Loucy (cell line): ENCODE measurements at regions not wholly inside any gene's neighbourhood (a gene's known extent, or its start where the extent isn't known, plus 50 kb on each side); places are given as distances from the start of the nearest gene placed in this dataset.

Experiments used
- H2AFZ ChIP-seq: fragments of 200-600 bp; sonication (generic); 2 replicates; pipeline ENCODE4 v1.6.0; 2016; ENCODE audit warnings: antibody characterized with exemption, mild to moderate bottlenecking, low read length, moderate library complexity
- H3F3A ChIP-seq: fragments of 200-600 bp; 2 replicates; pipeline ENCODE4 v1.6.0; 2016; ENCODE audit warnings: antibody characterized with exemption, low read depth, mild to moderate bottlenecking
- H3K27me3 ChIP-seq: fragments of 200-600 bp; sonication (generic); 2 replicates; pipeline ENCODE4 v1.6.1; 2014; ENCODE audit warnings: low read length, mild to moderate bottlenecking; ENCODE audit not compliant: insufficient read depth, poor library complexity, severe bottlenecking
- H3K36me3 ChIP-seq: fragments of 200-600 bp; sonication (generic); 2 replicates; pipeline ENCODE4 v1.6.1; 2016; ENCODE audit warnings: low read length; ENCODE audit not compliant: insufficient read depth
- H3K4me1 ChIP-seq: fragments of 200-600 bp; sonication (generic); 2 replicates; pipeline ENCODE4 v1.5.1; 2014; ENCODE audit warnings: low read length, mild to moderate bottlenecking; ENCODE audit not compliant: insufficient read depth, poor library complexity, severe bottlenecking
- H3K4me2 ChIP-seq: fragments of 200-600 bp; sonication (generic); 2 replicates; pipeline ENCODE4 v1.6.0; 2014; ENCODE audit warnings: antibody characterized with exemption, low read length, low read depth, mild to moderate bottlenecking; ENCODE audit not compliant: poor library complexity, severe bottlenecking
- H3K4me3 ChIP-seq: fragments of 200-600 bp; sonication (generic); 2 replicates; pipeline ENCODE4 v1.5.1; 2014; ENCODE audit warnings: low read length, mild to moderate bottlenecking, mixed read lengths; ENCODE audit not compliant: poor library complexity, severe bottlenecking
- H3K79me2 ChIP-seq: fragments of 200-600 bp; sonication (generic); 2 replicates; pipeline ENCODE4 v1.6.1; 2014; ENCODE audit warnings: low read length; ENCODE audit not compliant: insufficient read depth
- H3K9ac ChIP-seq: fragments of 200-600 bp; sonication (generic); 2 replicates; pipeline ENCODE4 v1.6.0; 2014; ENCODE audit warnings: mild to moderate bottlenecking, low read depth, low read length, moderate library complexity; ENCODE audit not compliant: poor library complexity, severe bottlenecking
- H3K9me2 ChIP-seq: fragments of 200-600 bp; sonication (generic); replicated peaks from 2 replicates; pipeline ENCODE4 v1.6.1; 2016; ENCODE audit warnings: low read depth, low read length, mixed read lengths
- H3K9me3 ChIP-seq: fragments of 200-600 bp; sonication (generic); 2 replicates; pipeline ENCODE4 v1.6.1; 2014; ENCODE audit warnings: mild to moderate bottlenecking, antibody characterized with exemption, low read length, low read depth; ENCODE audit not compliant: insufficient read depth
- H4K20me1 ChIP-seq: fragments of 200-600 bp; sonication (generic); 2 replicates; pipeline ENCODE4 v1.6.0; 2014; ENCODE audit warnings: antibody characterized with exemption, low read length, mild to moderate bottlenecking; ENCODE audit not compliant: insufficient read depth, poor library complexity, severe bottlenecking
- EZH2phosphoT487 ChIP-seq: fragments of 200-600 bp; IDR thresholded peaks from 2 replicates; pipeline ENCODE4 v1.6.1; 2018; ENCODE audit warnings: antibody characterized with exemption, mild to moderate bottlenecking, moderate library complexity, borderline replicate concordance
- TF ChIP-seq, protein P1 (sequence below): fragments of 200-600 bp; sonication (generic); conservative IDR thresholded peaks from 2 replicates; pipeline ENCODE4 v1.5.1; 2014; ENCODE audit warnings: mild to moderate bottlenecking, antibody characterized with exemption, low read length

DNA sequence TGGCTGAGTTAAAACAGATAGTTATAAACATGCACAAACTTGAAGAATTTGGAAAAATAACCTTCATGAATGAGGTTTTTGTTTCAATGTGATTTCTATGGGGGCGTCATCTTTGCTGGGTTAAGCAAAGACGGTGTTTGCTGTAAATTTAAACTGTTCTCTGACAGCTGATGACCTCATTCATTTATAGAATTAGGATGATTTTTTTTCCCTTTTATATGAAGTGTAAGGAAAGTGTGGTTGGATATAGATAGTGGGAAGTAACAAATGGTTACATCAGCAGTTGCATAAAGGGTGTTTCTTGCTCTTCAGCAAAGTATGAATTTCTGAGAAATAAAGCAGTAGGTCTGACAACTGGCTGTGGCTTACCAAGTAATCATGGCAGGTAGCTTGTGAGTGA lies 137.2 kb upstream of the CENPW start:
- Histone ChIP-seq H3K27me3 (no peaks in the 10 kb centered on the region), H3K79me2 (no peaks in the 10 kb centered on the region), H3F3A (no peaks in the 10 kb centered on the region)

DNA sequence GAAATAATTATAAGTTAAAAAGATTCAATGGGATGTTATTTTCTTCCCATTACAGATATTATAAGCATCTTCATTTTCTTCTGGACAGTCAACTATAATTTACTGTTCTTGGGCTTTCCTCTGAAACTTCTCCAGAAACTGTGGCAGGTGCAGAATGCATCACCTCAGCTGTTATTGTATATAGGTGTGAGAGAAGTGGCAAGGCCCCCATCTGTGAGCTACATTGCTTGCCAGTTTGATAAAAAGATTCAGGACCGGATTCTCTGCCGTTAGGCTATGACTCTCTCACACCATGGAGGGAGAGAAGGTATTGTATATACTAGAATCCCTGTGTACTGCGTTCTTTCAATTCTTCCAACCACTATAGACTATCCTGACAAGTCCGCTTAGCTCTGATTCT lies 135.8 kb upstream of the CENPW start:
- Histone ChIP-seq H3K36me3 (no peaks in the 10 kb centered on the region), H3K79me2 (no peaks in the 10 kb centered on the region), H3K9me2 (no peaks in the 10 kb centered on the region), H4K20me1 (no peaks in the 10 kb centered on the region), H3F3A (no peaks in the 10 kb centered on the region), H3K9ac (no peak overlapping the region), H3K27me3 (no peaks in the 10 kb centered on the region), H3K4me1 (no peaks in the 10 kb centered on the region), H3K9me3 (no peaks in the 10 kb centered on the region), H2AFZ (no peak overlapping the region), H3K4me3 (no peak overlapping the region), H3K4me2 (no peak overlapping the region)
- no peak for TF ChIP-seq EZH2phosphoT487
- TF ChIP-seq, protein P1, sequence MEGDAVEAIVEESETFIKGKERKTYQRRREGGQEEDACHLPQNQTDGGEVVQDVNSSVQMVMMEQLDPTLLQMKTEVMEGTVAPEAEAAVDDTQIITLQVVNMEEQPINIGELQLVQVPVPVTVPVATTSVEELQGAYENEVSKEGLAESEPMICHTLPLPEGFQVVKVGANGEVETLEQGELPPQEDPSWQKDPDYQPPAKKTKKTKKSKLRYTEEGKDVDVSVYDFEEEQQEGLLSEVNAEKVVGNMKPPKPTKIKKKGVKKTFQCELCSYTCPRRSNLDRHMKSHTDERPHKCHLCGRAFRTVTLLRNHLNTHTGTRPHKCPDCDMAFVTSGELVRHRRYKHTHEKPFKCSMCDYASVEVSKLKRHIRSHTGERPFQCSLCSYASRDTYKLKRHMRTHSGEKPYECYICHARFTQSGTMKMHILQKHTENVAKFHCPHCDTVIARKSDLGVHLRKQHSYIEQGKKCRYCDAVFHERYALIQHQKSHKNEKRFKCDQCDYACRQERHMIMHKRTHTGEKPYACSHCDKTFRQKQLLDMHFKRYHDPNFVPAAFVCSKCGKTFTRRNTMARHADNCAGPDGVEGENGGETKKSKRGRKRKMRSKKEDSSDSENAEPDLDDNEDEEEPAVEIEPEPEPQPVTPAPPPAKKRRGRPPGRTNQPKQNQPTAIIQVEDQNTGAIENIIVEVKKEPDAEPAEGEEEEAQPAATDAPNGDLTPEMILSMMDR, result no peak

More for the DNA sequence above, 137.2 kb upstream of the CENPW start:
- Histone ChIP-seq H2AFZ (no peak overlapping the region), H3K4me2 (no peak overlapping the region), H4K20me1 (no peaks in the 10 kb centered on the region), H3K36me3 (no peaks in the 10 kb centered on the region), H3K4me1 (no peaks in the 10 kb centered on the region), H3K9ac (no peak overlapping the region), H3K9me2 (no peaks in the 10 kb centered on the region), H3K9me3 (no peaks in the 10 kb centered on the region), H3K4me3 (no peak overlapping the region)
- no peak for TF ChIP-seq EZH2phosphoT487
- TF ChIP-seq, protein P1, result no peak

DNA sequence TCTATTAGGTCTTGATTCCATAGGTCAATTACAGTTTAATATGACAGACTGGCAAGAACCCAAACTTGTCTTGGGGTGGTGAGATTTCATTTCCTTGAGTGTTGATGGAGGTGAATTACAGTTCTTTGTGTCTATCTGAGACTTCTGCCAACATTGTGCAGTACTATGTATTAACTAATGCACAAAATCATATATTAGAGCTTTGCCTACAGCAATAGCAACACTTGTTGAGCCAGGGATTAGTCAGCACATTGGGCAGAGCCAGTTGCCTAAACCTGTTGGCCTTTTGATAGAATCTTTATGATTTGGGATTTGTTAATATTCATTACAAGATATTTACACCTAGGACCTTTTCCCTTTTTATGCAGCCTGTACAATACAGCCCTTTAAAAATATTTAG lies 135.3 kb upstream of the CENPW start:
- no peak for TF ChIP-seq EZH2phosphoT487
- TF ChIP-seq, protein P1, result no peak

More for the DNA sequence above, 135.3 kb upstream of the CENPW start:
- Histone ChIP-seq H3K4me1 (no peaks in the 10 kb centered on the region), H3K4me3 (no peak overlapping the region), H4K20me1 (no peaks in the 10 kb centered on the region), H2AFZ (no peak overlapping the region), H3F3A (no peaks in the 10 kb centered on the region), H3K27me3 (no peaks in the 10 kb centered on the region), H3K4me2 (no peak overlapping the region), H3K36me3 (no peaks in the 10 kb centered on the region), H3K9me2 (no peaks in the 10 kb centered on the region), H3K9ac (no peak overlapping the region), H3K9me3 (no peaks in the 10 kb centered on the region), H3K79me2 (no peaks in the 10 kb centered on the region)
